ENCODE measurements at regions not wholly inside any gene's neighbourhood (a gene's known extent, or its start where the extent isn't known, plus 50 kb on each side); places are given as distances from the start of the nearest gene placed in this dataset.
A peak's percentile ranks its signal among the peaks of the same experiment; 100 is the strongest.
"Not testable (repeated sequence)": the region's sequence is repeated elsewhere in the genome, so short reads cannot be mapped to it uniquely, and the experiment has no call there.

- ATAC-seq (ENCODE audit: poor library complexity): peak; percentile 26
- intact Hi-C loops (cut with DNase I): no loop called here
- DNase-seq: no peak
These were observed 63.2 kb downstream of the NENF start for GRCh38 chr1:212495766-212496494.

DNA sequence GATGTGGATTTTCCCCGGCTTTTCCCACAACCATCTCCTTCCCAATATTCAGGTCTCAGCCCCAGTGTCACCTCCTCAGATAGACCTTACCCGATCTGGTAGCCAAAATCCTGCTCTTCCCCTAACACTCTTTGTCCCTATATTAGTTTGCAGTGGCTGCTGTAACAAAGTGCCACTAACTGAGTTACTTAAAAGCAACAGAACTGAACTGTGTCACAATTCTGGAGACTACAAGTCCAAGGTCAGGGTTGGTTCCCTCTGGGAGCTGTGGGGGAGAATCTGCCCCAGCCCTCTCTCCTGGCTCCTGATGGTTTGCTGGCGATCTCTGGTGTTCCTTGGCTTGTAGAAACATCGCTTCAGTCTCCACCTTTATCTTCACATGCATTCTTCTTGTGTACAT is 64.0 kb downstream of the NENF start:
- ATAC-seq (ENCODE audit: poor library complexity) (no peak), DNase-seq (no peak)
- intact Hi-C loops (cut with DNase I): no loop called here

- intact Hi-C loops (cut with DNase I): no loop called here
- DNase-seq: no peak
- no peak for ATAC-seq (ENCODE audit: poor library complexity)
These were observed 64.8 kb downstream of the NENF start for GRCh38 chr1:212497553-212497952.

- ATAC-seq (ENCODE audit: poor library complexity): no peak
- intact Hi-C loops (cut with DNase I): no loop called here
- DNase-seq: no peak
These were observed 65.7 kb downstream of the NENF start for GRCh38 chr1:212498283-212499040.

DNA sequence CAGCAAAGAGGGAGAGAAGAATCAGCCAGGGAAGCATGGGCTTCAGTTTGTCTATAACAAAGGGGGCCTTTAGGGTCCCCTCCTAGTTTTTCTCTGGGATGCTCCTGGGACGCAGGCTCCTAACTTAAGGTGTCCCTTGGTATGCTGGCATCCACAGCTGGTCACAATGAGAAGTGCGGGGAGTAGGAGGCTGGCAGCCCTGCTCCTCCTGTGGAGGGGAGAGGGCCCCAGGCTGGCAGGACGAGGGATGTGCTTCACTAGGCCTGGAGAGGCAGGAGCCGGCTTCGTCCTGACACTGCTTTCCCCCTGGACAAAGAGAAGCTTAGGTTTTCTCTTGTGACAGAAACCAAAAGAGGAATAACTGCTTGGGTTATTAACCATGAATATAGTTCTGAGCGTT is 67.6 kb downstream of the NENF start:
- ATAC-seq (ENCODE audit: poor library complexity): no peak
- no peak for DNase-seq
- intact Hi-C loops (cut with DNase I): no loop called here

- DNase-seq: no peak
- no peak for ATAC-seq (ENCODE audit: poor library complexity)
- intact Hi-C loops (cut with DNase I): no loop called here
These were observed 68.3 kb downstream of the NENF start for GRCh38 chr1:212500983-212501382.

- no peak for ATAC-seq (ENCODE audit: poor library complexity)
- intact Hi-C loops (cut with DNase I): no loop called here
These were observed 71.0 kb downstream of the NENF start for GRCh38 chr1:212503714-212504113.

DNA sequence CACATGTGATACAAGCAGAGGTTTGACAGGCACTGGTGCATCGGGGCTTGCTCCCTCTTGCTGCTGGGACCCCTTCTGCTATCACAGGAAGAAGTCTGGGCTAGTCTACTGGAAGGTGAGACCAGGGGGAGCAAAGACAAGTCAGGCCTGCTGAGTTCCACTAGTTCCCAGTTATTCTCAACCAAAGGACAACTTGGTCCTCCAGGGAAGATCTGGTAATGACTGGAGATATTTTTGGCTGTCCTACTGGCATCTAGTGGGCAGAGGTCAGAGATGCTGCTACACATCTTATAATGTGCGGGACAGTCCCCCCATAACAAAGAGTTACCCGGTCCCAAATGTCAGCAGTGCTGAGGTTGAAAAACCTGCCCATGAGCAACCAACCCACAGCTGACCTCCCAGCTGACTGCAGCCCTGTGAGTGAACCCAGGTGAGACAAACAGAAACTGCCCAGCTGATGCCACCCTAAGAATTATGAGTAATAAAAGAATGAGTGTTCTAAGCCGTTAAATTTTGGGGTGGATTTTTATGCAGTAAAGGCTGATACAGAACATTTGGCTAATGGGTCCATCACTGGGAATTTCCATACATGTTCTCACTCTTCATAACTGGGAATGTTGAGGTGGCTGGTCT is 71.6 kb downstream of the NENF start:
- DNase-seq (no peak), ATAC-seq (ENCODE audit: poor library complexity) (no peak)
- intact Hi-C loops (cut with DNase I): no loop called here

More at GRCh38 chr1:212503714-212504113, 71.0 kb downstream of the NENF start:
- no peak for DNase-seq

DNA sequence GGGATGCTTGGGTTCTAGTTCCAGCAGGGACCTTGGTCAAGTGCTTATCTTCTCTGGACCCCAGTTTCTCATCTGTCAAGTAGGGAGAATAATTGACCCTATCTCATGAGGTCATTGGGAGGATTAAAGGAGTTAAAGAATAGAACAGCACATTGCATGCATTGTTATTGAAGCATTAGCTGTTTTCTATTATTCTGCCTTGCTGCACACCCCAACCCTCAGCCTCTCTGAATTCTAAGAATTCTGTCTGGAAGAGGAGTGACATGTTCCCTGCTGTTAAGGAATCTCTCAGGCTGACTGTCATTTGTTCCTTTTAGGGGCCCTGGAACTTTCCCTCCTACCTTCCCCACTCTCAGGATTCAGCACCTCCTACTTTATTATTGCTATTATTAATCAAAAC is 73.9 kb downstream of the NENF start:
- intact Hi-C loops (cut with DNase I): no loop called here
- ATAC-seq (ENCODE audit: poor library complexity) (no peak), DNase-seq (no peak)

DNA sequence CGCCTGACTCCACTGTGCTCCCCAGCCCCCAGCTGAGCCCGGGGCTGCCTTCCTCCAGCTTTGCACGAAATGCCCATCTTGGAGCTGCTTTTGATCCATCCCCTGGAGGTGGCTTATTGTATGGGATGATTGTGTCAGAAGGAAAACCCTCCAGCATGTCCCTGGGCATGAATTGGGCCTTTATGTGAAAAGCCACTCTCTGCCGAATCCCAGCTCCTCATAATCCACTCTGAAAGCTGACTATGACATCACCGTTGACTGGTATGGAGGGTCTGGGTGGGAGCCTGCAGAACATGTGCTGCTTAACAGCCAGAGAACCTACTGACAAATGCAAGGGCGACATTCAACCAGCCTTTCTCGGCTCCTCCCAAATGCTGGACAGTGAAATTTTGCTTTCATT is 74.6 kb downstream of the NENF start:
- ATAC-seq (ENCODE audit: poor library complexity) (no peak), DNase-seq (no peak)
- intact Hi-C loops (cut with DNase I): no loop called here

DNA sequence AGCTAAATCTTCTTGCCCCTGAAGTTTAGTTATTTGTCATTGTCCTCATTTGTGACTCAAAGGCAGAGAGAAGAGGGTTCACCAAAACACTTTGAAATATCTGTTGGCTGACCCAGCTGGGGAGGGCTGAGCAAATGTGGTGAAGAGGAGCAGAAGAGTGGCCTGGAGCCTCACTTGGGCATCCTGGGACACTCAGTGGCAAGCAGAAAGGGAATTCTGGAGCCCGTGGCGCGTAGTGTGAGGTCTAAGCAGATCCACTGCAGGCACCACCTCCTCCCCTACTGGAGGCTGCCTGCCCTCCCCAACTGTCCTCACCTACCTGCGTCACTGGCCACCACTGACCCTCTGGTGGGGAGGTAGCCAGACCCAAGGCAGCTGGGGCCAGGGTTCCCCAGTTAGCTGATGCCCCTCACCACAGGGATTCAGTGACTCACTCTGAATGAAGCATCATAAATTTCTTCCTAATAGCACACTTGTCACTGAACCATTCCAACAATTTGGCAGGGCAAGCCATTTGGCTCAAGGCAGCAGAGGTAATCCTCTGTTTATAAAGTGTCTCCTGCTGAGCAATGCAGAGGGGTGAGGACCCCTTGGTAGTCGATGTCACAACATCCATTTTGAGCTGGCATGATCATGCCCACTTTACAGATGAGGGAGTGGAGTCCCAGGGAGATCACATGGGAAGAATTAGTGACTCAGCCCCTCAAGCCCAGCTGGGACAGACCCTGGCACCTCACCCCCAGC is 80.3 kb downstream of the NENF start:
- intact Hi-C loops (cut with DNase I): no loop called here
- DNase-seq (no peak), ATAC-seq (ENCODE audit: poor library complexity) (peak; percentile 10)

GRCh38 chr1:212513586-212513985 is 80.9 kb downstream of the NENF start:
- DNase-seq: no peak
- intact Hi-C loops (cut with DNase I): no loop called here
- ATAC-seq (ENCODE audit: poor library complexity): no peak

DNA sequence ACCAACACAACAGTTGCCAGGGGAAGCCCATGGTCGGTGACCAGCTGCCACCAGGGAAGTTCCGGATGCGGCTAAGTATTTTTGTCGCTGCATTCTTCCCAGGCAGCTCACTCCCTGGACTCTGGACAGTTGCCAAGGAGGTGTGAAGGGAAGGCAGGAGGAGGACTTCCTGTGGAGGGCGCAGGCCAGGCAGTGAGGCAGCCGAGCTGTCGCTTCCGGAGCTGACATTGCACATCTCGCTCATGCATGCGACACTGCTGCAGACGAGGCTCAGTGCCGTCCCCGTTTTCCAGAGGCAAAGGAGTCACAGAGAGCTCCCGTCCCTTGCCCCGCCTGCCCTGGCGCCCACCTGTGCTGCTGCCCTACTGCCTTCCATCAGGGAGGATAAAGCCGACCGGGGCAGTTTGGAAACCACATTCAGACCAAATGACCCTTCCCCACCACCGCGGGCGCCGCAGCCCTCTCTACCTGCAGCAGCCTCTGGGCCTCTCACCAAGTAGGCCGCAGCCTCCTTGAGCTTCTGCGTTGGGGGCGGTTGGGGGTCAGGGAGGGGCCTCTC is 81.4 kb downstream of the NENF start:
- DNase-seq (peak; percentile 62), ATAC-seq (ENCODE audit: poor library complexity) (peak; percentile 42)

GRCh38 chr1:212514782-212515181 is 82.1 kb downstream of the NENF start:
- intact Hi-C loops (cut with DNase I): loop anchor here (5.0 kb wide), 1 partner anchor 53 kb away; no protein-coding TSS in a partner anchor
- ATAC-seq (ENCODE audit: poor library complexity) (no peak), DNase-seq (no peak)

More for the DNA sequence above, 81.4 kb downstream of the NENF start:
- intact Hi-C loops (cut with DNase I): no loop called here

DNA sequence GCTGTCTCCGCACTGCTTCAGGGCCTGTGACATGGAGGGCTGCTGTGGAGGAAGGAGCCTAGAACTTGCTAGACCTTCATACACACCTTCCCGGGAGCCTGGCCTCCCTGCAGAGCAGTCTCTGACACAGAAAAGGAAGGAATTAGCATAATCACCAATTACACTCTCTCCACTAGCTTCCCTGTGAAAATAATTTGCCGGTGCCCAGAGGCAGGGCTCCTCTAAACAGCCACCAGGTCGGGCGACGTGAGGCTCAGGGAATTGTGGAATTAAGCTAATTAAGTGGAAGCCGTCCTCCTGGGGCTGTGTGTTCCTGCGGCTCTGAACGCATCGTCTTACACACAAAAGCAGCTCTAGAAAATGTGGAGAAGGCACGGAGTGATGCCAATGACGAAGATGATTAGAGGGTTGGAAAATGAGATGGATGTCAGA is 82.6 kb downstream of the NENF start:
- intact Hi-C loops (cut with DNase I): loop anchor here (5.0 kb wide), 1 partner anchor 52 kb away; no protein-coding TSS in a partner anchor
- ATAC-seq (ENCODE audit: poor library complexity): no peak
- DNase-seq: no peak

GRCh38 chr1:212516012-212516411 is 83.3 kb downstream of the NENF start:
- DNase-seq; ATAC-seq (ENCODE audit: poor library complexity): not testable (repeated sequence)
- intact Hi-C loops (cut with DNase I): loop anchor here (5.0 kb wide), 1 partner anchor 51 kb away; no protein-coding TSS in a partner anchor

DNA sequence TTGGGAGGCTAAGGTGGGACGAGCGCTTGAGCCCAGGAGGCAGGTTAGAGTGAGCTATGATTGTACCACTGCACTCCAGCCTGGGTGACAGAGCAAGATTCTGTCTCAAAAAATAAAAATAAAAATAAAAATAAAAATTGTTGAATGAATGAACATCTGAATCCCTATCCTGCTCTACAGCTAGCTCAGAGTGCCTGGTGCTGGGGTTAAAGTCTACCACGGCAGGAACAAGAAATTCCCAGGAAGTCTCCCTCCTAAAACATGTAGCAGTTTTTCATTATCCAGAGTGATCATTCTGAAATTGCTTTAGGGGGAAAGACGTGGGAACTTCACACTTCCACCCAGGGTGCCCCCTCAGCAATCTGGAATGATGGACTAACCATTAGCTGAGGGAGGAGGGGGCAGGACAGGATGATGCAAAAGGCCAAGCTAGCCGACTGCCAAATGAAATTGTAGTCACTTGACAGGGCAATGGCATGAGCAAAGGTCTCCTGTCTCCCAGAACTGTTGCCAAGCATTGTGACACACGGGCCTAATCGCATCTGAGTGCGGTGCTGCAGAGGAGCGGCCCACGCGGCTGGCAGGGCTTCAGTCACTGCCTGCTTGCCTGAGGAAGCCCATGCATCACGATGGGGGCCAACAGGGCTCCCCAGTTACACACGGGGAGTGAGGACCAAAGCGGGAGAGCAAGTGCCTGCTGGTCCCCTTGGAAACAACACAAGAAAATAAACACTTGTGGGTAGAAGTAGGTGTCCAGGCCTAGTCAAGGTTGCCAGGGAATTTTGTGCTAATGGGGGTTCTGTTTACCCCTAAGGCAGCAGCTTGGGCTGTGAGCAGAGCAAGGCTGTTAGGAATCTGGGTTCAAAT is 85.7 kb downstream of the NENF start:
- intact Hi-C loops (cut with DNase I): loop anchor here (5.0 kb wide), 1 partner anchor 49 kb away; no protein-coding TSS in a partner anchor
- peak; percentile 89 for DNase-seq
- ATAC-seq (ENCODE audit: poor library complexity): peak; percentile 91

DNA sequence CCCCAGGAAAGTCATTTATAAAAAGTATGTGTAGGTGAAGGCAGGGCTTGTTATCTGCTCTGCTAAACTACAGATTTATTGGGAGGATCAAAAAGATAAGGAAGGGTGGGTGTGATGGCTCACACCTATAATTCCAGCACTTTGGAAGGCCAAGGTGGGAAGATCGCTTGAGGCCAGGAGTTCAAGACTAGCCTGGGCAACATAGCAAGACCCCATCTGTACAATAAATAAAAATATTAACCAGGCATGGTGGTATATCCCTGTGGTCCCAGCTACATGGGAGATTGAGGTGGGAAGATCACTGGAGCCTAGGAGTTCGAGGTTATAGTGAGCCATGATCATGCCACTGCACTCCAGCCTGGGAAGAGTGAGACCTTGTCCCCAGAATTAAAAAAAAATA is 86.4 kb downstream of the NENF start:
- intact Hi-C loops (cut with DNase I): loop anchor here (5.0 kb wide), 1 partner anchor 48 kb away; no protein-coding TSS in a partner anchor
- DNase-seq (no peak), ATAC-seq (ENCODE audit: poor library complexity) (no peak)

All from Right ventricle myocardium superior (tissue), 1 donor.